Loucy (cell line): ENCODE measurements at regions not wholly inside any gene's neighbourhood (a gene's known extent, or its start where the extent isn't known, plus 50 kb on each side); places are given as distances from the start of the nearest gene placed in this dataset.

Experiments
- H2AFZ ChIP-seq: fragments of 200-600 bp; sonication (generic); 2 replicates; pipeline ENCODE4 v1.6.0; 2016; ENCODE audit warnings: antibody characterized with exemption, mild to moderate bottlenecking, low read length, moderate library complexity
- H3F3A ChIP-seq: fragments of 200-600 bp; 2 replicates; pipeline ENCODE4 v1.6.0; 2016; ENCODE audit warnings: antibody characterized with exemption, low read depth, mild to moderate bottlenecking
- H3K27me3 ChIP-seq: fragments of 200-600 bp; sonication (generic); 2 replicates; pipeline ENCODE4 v1.6.1; 2014; ENCODE audit warnings: low read length, mild to moderate bottlenecking; ENCODE audit not compliant: insufficient read depth, poor library complexity, severe bottlenecking
- H3K36me3 ChIP-seq: fragments of 200-600 bp; sonication (generic); 2 replicates; pipeline ENCODE4 v1.6.1; 2016; ENCODE audit warnings: low read length; ENCODE audit not compliant: insufficient read depth
- H3K4me1 ChIP-seq: fragments of 200-600 bp; sonication (generic); 2 replicates; pipeline ENCODE4 v1.5.1; 2014; ENCODE audit warnings: low read length, mild to moderate bottlenecking; ENCODE audit not compliant: insufficient read depth, poor library complexity, severe bottlenecking
- H3K4me2 ChIP-seq: fragments of 200-600 bp; sonication (generic); 2 replicates; pipeline ENCODE4 v1.6.0; 2014; ENCODE audit warnings: antibody characterized with exemption, low read length, low read depth, mild to moderate bottlenecking; ENCODE audit not compliant: poor library complexity, severe bottlenecking
- H3K4me3 ChIP-seq: fragments of 200-600 bp; sonication (generic); 2 replicates; pipeline ENCODE4 v1.5.1; 2014; ENCODE audit warnings: low read length, mild to moderate bottlenecking, mixed read lengths; ENCODE audit not compliant: poor library complexity, severe bottlenecking
- H3K79me2 ChIP-seq: fragments of 200-600 bp; sonication (generic); 2 replicates; pipeline ENCODE4 v1.6.1; 2014; ENCODE audit warnings: low read length; ENCODE audit not compliant: insufficient read depth
- H3K9ac ChIP-seq: fragments of 200-600 bp; sonication (generic); 2 replicates; pipeline ENCODE4 v1.6.0; 2014; ENCODE audit warnings: mild to moderate bottlenecking, low read depth, low read length, moderate library complexity; ENCODE audit not compliant: poor library complexity, severe bottlenecking
- H3K9me2 ChIP-seq: fragments of 200-600 bp; sonication (generic); replicated peaks from 2 replicates; pipeline ENCODE4 v1.6.1; 2016; ENCODE audit warnings: low read depth, low read length, mixed read lengths
- H3K9me3 ChIP-seq: fragments of 200-600 bp; sonication (generic); 2 replicates; pipeline ENCODE4 v1.6.1; 2014; ENCODE audit warnings: mild to moderate bottlenecking, antibody characterized with exemption, low read length, low read depth; ENCODE audit not compliant: insufficient read depth
- H4K20me1 ChIP-seq: fragments of 200-600 bp; sonication (generic); 2 replicates; pipeline ENCODE4 v1.6.0; 2014; ENCODE audit warnings: antibody characterized with exemption, low read length, mild to moderate bottlenecking; ENCODE audit not compliant: insufficient read depth, poor library complexity, severe bottlenecking
- CTCF ChIP-seq: fragments of 200-600 bp; sonication (generic); conservative IDR thresholded peaks from 2 replicates; pipeline ENCODE4 v1.5.1; 2014; ENCODE audit warnings: mild to moderate bottlenecking, antibody characterized with exemption, low read length
- EZH2phosphoT487 ChIP-seq: fragments of 200-600 bp; IDR thresholded peaks from 2 replicates; pipeline ENCODE4 v1.6.1; 2018; ENCODE audit warnings: antibody characterized with exemption, mild to moderate bottlenecking, moderate library complexity, borderline replicate concordance

- no peaks in the 10 kb centered on the region for H3K4me1 ChIP-seq
- H4K20me1 ChIP-seq: no peaks in the 10 kb centered on the region
- no peaks in the 10 kb centered on the region for H3K9me2 ChIP-seq
- TF ChIP-seq CTCF: no peak
- no peak for TF ChIP-seq EZH2phosphoT487
- H3K9ac ChIP-seq: no peak overlapping the region
- no peaks in the 10 kb centered on the region for H3K36me3 ChIP-seq
- H3F3A ChIP-seq: no peaks in the 10 kb centered on the region
- no peak overlapping the region for H2AFZ ChIP-seq
- no peak overlapping the region for H3K4me2 ChIP-seq
- H3K9me3 ChIP-seq: no peaks in the 10 kb centered on the region
- no peaks in the 10 kb centered on the region for H3K79me2 ChIP-seq
- H3K4me3 ChIP-seq: no peak overlapping the region
- H3K27me3 ChIP-seq: no peaks in the 10 kb centered on the region
These were observed 323.6 kb downstream of the SOX2 start for GRCh38 chr3:182035324-182035723.

- Histone ChIP-seq H3K79me2 (no peaks in the 10 kb centered on the region), H3K4me3 (no peak overlapping the region), H3F3A (no peaks in the 10 kb centered on the region), H3K9me3 (no peaks in the 10 kb centered on the region), H2AFZ (no peak overlapping the region), H3K36me3 (no peaks in the 10 kb centered on the region), H3K4me2 (no peak overlapping the region), H3K9ac (no peak overlapping the region), H3K4me1 (no peaks in the 10 kb centered on the region), H4K20me1 (no peaks in the 10 kb centered on the region), H3K9me2 (no peaks in the 10 kb centered on the region), H3K27me3 (no peaks in the 10 kb centered on the region)
- TF ChIP-seq CTCF (no peak), EZH2phosphoT487 (no peak)
These were observed 324.7 kb downstream of the SOX2 start for GRCh38 chr3:182036382-182036781.

- Histone ChIP-seq H3K36me3 (no peaks in the 10 kb centered on the region), H2AFZ (no peak overlapping the region), H3K4me1 (no peaks in the 10 kb centered on the region), H3K27me3 (no peaks in the 10 kb centered on the region), H3K79me2 (no peaks in the 10 kb centered on the region), H3K9me2 (no peaks in the 10 kb centered on the region), H4K20me1 (no peaks in the 10 kb centered on the region), H3K9me3 (no peaks in the 10 kb centered on the region), H3K9ac (no peak overlapping the region), H3K4me2 (no peak overlapping the region), H3K4me3 (no peak overlapping the region), H3F3A (no peaks in the 10 kb centered on the region)
- no peak for TF ChIP-seq CTCF
- TF ChIP-seq EZH2phosphoT487: no peak
These were observed 330.1 kb downstream of the SOX2 start for GRCh38 chr3:182041668-182042291.
